ENCODE measurements at regions not wholly inside any gene's neighbourhood (a gene's known extent, or its start where the extent isn't known, plus 50 kb on each side); places are given as distances from the start of the nearest gene placed in this dataset.

DNA sequence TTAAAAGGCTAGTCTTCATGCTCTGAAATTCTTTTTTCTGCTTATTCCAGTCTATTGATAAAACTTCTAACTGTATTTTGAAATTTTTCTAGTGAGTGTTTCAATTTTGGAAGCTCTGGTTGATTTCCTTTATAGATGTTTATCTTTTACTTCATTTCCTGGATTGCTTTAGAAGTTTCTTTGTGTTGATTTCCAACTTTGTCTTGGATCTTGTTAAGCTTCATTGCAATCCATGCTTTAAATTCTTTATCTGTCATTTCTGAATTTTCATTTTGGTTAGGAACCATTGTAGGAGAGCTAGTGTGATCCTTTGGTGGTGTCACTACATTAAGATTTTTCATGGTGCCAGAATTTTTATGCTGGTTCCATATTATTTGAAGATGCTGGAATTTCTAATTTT is 105.2 kb upstream of the DCBLD2 start:
- no peak for DNase-seq (ENCODE audit: low spot score)

DNA sequence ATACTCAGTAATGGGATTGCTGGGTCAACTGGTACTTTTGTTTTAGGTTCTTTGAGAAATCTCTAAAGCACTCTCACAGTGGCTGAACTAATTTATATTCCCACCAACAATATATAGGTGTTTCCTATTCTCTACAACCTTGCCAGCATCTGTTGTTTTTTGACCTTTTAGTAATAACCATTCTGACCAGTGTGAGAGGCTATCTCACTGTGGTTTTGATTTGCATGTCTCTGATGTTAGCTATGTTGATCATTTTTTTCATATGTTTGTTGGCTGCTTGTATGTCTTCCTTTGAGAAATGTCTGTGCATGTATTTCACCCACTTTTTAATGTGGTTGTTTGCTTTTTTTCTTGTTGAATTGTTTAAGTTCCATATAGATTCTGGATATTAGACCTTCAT is 98.2 kb upstream of the DCBLD2 start:
- no peak for DNase-seq (ENCODE audit: low spot score)

DNA sequence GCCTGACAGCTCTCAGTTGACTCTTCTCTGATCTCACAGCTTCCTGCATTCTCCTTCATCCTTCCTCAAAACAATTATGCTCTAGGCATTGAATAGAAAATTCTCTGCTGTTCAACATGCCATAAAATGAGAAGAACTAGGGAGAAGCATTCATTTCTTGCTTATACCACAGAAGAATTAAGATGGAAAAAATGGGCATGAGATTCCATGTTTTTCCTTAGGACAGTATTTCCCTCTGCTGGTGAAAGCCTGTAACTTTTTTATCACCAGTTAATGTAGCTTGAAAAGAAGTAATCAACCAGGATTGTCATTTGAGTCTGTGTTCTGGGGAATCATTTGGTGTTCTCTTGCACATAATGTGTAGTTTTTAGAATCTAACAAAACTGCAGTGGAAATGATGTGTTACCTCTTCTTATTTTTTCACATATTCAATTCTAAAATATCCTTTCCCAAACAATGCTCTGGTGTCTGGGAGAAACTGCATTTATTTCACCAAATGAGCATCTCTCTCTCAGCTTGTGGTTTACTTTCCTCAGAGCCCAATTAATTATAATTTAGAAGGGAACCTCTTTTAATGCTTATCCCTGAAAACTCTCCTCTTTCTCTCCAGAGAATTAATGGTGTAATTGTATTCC is 92.8 kb upstream of the DCBLD2 start:
- DNase-seq (ENCODE audit: low spot score) = peak; percentile 27

DNA sequence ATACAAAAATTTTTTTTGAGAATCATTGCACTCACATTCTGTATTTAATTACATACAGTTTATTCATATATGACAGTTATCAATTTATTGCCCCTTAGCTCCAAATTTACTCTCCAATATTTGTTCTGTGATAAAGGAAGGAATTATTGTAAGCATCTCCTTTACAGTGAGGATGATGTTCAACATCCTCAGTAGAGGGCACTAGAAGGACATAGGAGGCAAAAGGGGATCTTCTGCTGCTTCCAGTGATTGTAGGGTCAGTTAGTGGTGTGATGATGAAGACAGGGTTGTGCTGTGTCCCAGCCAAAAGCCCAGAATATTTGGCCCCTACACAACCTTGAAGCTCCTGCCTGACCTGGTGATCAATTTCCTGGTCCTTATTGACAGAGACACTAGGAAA is 89.9 kb upstream of the DCBLD2 start:
- DNase-seq (ENCODE audit: low spot score) = no peak

DNA sequence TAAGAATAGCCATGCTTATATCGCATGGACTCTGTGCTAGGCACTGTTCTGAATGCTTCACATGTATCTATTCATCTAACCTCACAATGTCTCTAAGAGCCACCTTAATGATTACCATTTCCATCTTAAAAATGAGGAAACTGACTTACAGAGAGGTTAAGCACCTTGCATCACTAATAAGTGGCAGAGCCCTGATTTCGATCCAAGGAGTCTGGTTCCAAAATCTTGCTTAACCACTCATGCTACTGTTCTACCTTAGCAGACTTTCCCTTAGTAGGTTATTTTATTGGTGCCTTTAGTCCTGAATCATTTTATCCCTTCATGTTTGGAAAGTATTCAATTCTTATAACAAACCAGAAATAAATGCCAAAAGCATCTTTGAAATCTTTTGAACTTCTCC is 89.2 kb upstream of the DCBLD2 start:
- DNase-seq (ENCODE audit: low spot score) = no peak

DNA sequence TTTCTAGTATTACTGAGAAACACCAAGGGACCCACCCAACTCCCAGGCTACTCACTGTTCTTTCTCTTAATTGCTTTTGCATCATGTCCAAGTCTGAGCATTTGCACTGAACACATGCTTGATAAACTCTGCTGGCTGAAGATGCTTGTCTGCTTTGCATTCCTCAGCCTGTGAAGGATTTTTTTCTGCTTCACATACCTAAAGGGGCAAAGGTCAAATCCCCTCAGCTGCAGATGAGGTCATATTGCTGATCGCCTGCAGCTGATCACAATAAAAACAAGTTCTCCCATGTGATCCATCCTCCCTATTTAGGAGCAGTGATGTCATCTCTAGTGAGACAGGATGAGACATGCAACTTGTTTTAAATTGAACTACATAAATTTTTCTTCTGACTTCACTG is 84.6 kb upstream of the DCBLD2 start:
- DNase-seq (ENCODE audit: low spot score) = peak; percentile 9

DNA sequence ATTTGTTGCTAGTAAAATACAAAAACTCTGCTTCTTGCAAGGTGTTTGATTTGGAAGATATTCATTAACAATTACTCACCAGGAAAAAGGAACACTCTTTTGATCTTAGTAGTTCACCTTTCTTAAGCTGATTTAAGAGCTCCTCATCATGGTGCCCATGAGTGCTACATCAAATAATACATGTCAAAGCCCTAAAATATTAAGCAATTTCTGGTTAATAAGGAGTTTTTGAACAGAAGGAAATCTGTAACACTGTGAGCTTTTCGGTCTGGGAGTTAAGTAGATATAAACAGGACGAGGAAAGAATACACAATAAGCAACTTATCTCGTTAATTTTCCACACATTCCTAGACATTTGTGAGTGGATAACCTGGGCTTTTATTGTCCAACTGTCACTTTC is 83.9 kb upstream of the DCBLD2 start:
- no peak for DNase-seq (ENCODE audit: low spot score)

DNA sequence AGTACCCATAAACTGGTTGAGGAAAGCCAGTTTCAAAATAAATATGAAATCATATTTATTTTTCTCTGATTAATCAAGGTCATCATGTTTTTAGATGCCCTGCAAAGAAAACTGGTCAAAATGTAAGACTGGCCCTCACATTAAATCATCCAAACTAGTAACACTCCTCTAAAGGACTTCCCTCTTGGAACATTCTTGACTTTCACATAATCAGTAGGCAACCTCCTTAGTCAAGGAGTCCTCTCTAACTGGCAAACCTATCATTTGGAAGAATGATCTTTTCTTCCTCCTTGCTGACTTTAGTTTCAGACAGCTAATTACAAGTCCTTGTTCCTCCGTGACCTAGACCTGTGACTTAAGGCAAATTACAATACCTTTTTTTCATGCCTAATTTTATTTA is 82.5 kb upstream of the DCBLD2 start:
- no peak for DNase-seq (ENCODE audit: low spot score)

DNA sequence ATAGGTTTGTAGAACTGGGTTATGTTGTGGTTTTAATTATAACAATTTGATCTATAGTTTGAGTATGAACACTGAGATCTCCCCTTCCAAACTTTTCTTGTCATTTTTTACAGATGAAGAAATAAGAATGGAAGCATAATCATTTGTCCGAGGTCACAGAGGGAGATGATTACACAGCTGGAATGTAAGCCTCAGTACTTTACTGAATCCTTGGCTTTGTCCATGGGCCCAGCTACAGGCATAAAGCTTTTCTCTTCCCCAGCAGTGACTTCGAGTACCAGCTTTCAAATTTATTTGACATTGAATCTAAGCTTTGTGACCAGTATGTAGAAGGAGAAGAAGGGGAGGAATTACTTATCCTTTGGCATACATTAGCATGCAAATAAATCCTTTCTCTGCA is 80.9 kb upstream of the DCBLD2 start:
- DNase-seq (ENCODE audit: low spot score) = no peak

DNA sequence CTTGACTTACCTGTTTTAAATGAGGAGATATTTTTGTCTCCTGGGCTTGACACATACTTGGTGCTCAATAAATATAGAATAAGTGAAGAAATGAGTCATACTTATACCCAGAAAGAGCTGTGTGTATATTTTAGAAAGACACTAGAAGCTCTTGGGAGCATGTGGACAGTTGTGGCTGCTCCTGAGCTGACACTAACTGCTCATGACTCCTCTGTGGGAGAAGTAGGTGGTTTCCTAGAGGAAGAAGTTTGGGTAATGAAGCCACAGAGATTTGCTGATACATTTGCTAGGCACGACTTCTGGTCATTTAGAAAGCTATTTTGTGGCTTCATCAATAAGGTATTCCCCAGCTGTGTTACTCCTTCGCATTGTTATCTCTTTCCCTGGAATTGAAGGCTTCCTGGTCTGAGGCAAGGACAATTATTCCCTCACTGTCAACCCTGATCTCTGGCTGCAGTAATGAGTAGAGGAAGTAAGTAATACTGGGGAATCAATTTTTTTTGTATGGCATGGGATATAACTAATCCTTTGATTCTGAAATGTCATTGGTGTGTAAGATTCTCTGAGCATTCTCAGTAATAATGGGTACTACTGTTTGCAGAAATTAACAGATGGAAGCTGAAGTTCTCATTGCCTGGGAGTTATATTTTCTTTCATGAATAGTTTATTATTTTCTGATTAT is 79.6 kb upstream of the DCBLD2 start:
- no peak for DNase-seq (ENCODE audit: low spot score)

DNA sequence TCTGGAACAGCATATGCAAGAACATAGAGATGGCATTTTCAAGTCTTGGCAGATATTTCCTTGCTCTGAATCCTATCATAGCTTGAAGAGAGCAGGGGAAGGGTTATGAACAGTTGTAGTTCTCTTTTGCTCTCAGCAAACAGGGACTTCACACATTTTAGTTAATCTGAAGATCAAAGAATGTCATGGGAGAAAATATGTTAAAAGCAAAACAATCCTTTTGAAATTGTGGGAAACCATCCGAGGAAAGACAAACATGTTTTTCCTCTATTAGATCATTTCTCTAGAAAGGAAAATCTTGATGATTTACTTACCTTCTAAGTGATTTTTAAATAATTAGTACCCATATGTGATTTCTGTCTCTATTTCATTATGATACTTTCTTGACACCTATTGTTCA is 77.8 kb upstream of the DCBLD2 start:
- DNase-seq (ENCODE audit: low spot score) = no peak

DNA sequence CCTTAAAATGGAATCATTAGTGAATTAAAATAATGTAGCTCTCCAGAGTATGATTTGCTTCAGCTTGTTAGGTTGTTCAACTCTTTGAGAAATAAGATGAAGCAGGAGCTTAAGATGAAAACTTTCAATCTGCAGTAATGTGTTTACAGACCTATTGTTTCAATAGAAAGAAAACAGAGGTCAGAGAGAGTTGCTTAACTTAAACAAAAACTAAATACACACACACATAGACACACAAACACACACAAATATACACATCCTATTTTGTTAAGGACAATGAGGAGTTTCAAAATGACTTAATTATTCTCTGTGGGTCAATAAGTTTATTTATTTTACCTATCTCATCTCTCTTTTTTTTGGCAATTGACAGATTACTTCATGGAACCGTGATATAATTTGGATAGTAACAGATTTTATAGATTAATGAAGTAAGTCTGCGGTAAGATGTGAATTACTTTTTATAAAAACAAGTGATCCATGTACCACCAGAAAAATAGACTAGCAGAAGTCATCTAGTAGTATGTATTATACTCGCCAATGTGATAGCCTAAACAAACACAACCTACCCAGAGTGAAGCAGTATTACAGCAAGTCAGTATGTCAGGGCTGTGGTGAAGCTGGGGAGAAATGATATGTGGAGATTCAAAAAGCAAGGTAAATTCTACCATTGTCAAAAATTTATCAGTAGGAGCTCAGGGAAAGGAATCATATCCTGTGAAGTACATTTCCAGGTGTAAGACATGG is 76.7 kb upstream of the DCBLD2 start:
- no peak for DNase-seq (ENCODE audit: low spot score)

DNA sequence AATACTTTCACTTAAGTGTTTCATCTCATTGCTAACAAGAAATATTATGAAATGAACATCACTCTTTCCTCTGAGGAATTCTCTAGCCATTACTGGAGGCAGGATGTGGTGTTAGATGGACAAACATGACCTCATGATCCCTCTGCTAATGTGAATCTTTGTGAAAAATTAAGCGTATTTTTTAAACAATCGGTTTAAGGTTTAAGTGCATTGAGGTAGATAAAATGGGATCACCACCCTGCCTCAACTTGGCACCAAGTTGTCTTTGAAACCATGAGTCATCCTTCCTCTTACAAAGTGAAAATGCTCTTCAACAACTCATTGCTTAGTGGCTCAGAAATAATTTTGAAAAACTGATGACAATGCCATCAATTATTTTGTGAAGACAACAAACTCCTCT is 76.0 kb upstream of the DCBLD2 start:
- DNase-seq (ENCODE audit: low spot score) = no peak

DNA sequence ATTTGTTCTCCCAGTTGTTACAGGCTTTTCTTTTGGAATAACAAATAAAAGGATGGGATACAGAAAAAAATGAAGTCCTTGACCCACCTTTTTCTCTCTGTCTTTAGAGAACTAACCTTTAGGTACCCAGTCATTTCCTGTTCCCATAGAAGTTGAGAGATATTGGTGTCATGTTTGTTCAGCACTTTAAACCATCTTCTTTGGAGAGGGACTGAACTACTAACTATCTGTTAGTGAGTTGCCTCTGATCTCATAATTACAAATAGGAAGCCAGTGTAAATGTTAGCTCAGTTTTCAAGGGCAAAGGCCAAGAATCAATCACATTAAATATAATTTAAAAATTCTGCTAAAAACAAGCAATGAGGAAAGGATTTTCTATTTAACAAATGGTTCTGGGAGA is 72.9 kb upstream of the DCBLD2 start:
- DNase-seq (ENCODE audit: low spot score) = no peak

DNA sequence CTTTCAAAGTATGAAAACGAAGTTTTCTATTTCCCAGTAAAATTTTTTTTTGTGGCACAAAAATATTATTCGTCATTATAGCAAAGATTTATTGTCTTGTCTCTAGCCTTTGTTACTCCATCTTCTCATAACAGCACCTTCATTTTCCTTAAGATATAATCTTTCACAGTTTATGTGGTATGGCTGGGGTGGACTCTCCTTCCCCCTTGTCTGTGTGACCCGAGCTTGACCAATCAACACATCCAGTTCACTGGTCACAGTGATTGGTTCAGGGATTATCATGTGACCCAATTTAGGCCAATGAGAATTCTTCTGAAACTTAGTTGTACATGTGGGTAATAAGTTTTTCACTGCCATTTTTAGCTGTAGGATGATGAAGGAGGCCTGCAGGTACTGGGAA is 71.2 kb upstream of the DCBLD2 start:
- DNase-seq (ENCODE audit: low spot score) = no peak

DNA sequence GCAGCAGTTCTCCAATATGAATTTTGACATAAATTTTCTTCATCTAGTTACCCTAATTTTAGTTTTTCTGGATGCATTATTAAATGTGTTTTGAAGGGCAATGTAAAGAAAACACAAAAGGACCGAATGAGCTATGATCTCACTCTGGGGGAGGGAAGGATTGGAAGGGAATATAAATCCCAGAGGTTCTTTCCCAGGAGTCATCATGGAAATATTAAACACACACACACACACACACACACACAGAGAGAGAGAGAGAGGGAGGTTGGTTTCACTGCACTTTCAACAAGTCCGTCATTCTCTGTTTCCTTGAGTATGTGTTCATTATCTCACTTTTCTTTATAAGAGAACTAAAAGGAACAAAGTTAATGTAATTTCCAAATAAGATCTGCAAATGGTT is 70.7 kb upstream of the DCBLD2 start:
- DNase-seq (ENCODE audit: low spot score) = no peak

DNA sequence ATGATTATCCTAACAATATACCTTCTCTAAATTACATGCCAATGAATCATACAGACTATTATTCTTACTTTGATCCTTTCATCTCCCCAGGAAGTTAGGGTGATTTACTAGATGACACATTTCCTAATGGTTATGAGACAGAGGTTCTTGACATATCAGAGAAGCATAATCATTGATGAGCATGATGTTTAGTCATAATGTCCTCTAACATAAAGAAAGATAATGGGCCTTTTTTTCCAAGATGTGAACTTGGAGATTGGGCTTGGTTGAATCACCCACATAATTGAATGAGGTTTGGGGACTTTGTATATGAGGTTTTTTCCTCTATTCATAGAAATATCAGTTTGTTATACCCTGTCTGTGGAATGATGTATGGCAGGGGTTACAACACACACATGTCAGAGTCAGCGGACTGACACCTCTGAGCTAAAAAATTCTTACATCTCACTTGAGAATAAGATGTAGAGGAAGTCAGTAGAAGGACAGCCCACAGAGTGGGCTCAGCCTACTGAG is 69.7 kb upstream of the DCBLD2 start:
- no peak for DNase-seq (ENCODE audit: low spot score)

DNA sequence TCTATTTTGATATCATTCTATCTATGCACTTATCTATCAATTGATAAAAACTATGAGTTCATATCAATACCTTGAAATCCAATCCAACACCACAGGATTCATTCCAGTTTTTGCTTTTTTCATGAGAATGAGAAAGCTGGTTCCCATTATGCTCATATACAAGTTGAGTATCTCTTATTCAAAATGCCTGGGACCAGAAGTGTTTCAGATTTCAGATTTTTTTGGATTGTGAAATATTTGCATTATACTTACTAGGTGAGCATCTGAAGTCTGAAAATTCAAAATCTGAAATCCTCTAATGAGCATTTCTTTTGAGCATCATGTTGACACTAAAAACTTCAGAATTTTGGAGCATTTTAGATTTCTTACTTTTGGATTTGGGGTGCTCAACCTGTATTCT is 67.8 kb upstream of the DCBLD2 start:
- DNase-seq (ENCODE audit: low spot score) = no peak

DNA sequence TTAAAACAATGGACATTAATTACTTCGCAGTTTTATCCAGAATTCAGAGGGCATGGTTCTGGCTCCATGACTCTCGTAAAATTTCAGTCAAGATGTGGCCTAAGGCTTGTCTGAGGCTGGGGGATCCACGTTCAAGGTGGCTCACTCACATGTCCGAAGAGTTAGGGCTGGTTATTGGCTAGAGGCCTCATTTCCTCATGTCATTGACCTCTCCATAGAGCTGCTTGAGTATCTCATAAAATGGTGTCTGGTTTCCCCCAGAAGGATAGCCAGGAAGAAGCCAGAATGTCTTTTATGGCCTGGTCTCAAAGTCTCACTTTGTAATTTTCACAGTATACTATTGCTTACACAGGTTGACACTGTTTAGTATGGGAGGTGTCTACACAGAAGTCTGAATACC is 67.3 kb upstream of the DCBLD2 start:
- DNase-seq (ENCODE audit: low spot score) = no peak

DNA sequence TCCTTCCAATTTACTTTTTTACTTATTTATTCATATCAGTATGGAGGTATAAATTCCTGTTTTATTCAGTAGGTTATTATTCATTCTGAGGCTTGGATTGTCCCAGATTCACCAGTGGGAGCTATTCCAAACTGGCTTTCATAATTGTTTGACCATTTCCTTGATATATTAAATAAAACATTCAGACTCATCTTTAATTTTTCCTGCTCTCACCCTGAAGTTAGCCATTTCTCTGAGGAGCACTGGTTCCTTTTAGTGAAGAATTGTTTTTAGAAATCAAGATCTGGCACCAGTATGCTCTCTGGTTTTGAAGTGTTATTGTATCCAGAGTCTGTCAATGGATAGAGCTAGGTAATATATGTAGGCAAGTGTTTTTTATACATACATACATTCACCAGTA is 66.9 kb upstream of the DCBLD2 start:
- no peak for DNase-seq (ENCODE audit: low spot score)

DNA sequence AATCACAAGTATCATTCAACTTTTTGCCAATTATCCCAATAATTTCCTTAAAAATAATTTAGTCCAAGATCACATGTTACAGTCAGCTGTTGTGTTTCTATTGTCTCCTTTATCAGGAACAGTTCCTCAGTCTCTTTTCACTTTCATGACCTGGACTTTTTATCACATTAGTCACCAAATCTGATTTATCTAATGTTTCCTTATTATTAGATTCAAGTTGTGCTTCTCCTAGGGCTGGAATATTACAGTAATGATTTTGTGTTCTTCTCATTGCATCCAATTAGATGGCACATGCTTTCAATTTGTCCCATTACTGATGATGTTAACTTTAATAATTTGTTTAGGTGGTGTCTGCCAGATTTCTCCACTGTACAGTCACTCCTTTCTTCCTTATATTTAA is 66.3 kb upstream of the DCBLD2 start:
- DNase-seq (ENCODE audit: low spot score) = no peak

DNA sequence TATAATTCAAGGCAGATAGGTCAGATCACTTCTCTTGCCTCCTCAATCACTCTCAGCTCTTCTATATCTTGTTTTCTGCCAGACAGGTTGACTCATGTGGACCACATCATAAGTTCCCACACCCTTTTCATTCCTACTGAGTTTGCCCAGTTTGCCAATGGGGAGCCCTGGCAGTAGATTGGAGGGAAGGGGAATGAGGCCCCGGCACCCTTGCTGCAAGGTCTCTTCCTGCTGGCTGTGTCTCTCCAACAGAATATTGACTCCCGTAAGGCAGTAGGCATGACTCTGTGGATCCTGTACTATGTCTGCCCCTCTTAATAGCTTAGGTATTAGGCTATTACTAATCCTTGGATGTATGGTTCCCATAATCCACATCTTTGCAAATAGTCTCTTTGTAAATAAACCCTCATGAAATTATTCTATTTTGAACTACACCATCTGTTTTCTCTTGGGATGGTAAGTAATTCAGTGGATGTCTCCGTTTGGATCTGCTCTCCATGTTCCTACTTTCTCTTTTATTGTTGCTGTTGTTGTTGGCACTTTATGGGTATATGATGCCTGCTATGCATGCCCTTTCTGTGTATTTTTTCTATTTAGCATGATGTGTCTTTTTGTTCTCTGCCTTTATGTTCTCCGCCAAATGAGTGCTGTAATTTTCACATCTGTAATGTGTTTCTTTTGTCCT is 65.5 kb upstream of the DCBLD2 start:
- no peak for DNase-seq (ENCODE audit: low spot score)

Measured in SK-N-DZ (cell line).